Sciatic nerve (tissue), 2 donors: ENCODE measurements at regions not wholly inside any gene's neighbourhood (a gene's known extent, or its start where the extent isn't known, plus 50 kb on each side); places are given as distances from the start of the nearest gene placed in this dataset.

Experiments
- ATAC-seq: fragments of 200-7000 bp; cut with Tn5 transposase; one replicate; pipeline ENCODE4 v1.9.1; 2020; ENCODE audit warnings: mild to moderate bottlenecking, moderate library complexity
- DNase-seq: peaks from one replicate; pipeline ENCODE4 v3.0.0-alpha.2; 2020; ENCODE audit warnings: low spot score
- intact Hi-C: fragments of 100-400 bp; cut with DNase I; formaldehyde crosslinking; loops from one replicate; pipeline ENCODE4 v1.14.2; 2022
- donor health status: DM: no; HTN: no; CAD: no.
- donor health status: DM: no; HTN: no; CAD: no.

GRCh38 chr4:92253550-92253949, 50.2 kb upstream of the GRID2 start:
- no peak for DNase-seq
- intact Hi-C loops, result no loop called here
- ATAC-seq, result no peak
